ENCODE measurements at regions not wholly inside any gene's neighbourhood (a gene's known extent, or its start where the extent isn't known, plus 50 kb on each side); places are given as distances from the start of the nearest gene placed in this dataset.

- TF ChIP-seq, protein P1, sequence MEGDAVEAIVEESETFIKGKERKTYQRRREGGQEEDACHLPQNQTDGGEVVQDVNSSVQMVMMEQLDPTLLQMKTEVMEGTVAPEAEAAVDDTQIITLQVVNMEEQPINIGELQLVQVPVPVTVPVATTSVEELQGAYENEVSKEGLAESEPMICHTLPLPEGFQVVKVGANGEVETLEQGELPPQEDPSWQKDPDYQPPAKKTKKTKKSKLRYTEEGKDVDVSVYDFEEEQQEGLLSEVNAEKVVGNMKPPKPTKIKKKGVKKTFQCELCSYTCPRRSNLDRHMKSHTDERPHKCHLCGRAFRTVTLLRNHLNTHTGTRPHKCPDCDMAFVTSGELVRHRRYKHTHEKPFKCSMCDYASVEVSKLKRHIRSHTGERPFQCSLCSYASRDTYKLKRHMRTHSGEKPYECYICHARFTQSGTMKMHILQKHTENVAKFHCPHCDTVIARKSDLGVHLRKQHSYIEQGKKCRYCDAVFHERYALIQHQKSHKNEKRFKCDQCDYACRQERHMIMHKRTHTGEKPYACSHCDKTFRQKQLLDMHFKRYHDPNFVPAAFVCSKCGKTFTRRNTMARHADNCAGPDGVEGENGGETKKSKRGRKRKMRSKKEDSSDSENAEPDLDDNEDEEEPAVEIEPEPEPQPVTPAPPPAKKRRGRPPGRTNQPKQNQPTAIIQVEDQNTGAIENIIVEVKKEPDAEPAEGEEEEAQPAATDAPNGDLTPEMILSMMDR (IDR thresholded peaks at IDR 0.05) = no peak
- no peak for TF ChIP-seq POLR2AphosphoS5 (IDR thresholded peaks at IDR 0.05)
- TF ChIP-seq POLR2A (IDR thresholded peaks at IDR 0.05) = no peak
These were observed 94.0 kb upstream of the SALL1 start for GRCh38 chr16:51244887-51245657.

Data from breast epithelium (tissue), 3 donors.